Activated CD8-positive, alpha-beta T cell treated with anti-CD3 and anti-CD28 coated beads for 36 hours (primary cell): ENCODE measurements at regions not wholly inside any gene's neighbourhood (a gene's known extent, or its start where the extent isn't known, plus 50 kb on each side); places are given as distances from the start of the nearest gene placed in this dataset.

Source experiments
- ATAC-seq: fragments of 200-7000 bp; cut with Tn5 transposase; one replicate; pipeline ENCODE4 v1.10.0; 2021; ENCODE audit warnings: mild to moderate bottlenecking, moderate library complexity
- CTCF ChIA-PET: fragments of 350-600 bp; sonication (Branson Sonifier 250); formaldehyde crosslinking; loops from one replicate; lab custom pipeline; 2021; ENCODE audit warnings: antibody characterized with exemption; lab: Charles Lee
- POLR2A ChIA-PET: fragments of 350-600 bp; sonication (Branson Sonifier 250); formaldehyde crosslinking; loops from one replicate; lab custom pipeline; 2021; ENCODE audit warnings: antibody characterized with exemption; lab: Charles Lee
- DNase-seq: peaks from one replicate; pipeline ENCODE4 v3.0.0-alpha.2; 2020
- H3K27ac Mint-ChIP-seq: one replicate; pipeline ENCODE4 v1.8.0; 2021; ENCODE audit warnings: mild to moderate bottlenecking, mixed read lengths
- H3K27me3 Mint-ChIP-seq: one replicate; pipeline ENCODE4 v1.8.0; 2021; ENCODE audit warnings: mixed read lengths
- H3K36me3 Mint-ChIP-seq: one replicate; pipeline ENCODE4 v1.8.0; 2021; ENCODE audit warnings: low read depth, mixed read lengths
- H3K4me1 Mint-ChIP-seq: one replicate; pipeline ENCODE4 v1.8.0; 2021; ENCODE audit warnings: low read depth, mixed read lengths
- H3K4me3 Mint-ChIP-seq: one replicate; pipeline ENCODE4 v1.8.0; 2021; ENCODE audit warnings: mild to moderate bottlenecking, moderate library complexity, mixed read lengths
- H3K9me3 Mint-ChIP-seq: one replicate; pipeline ENCODE4 v1.8.0; 2021; ENCODE audit warnings: mixed read lengths
- intact Hi-C: fragments of 100-400 bp; cut with micrococcal nuclease; formaldehyde crosslinking; loops from one replicate; pipeline ENCODE4 v1.10.0; 2022
- TF ChIP-seq, protein P1 (sequence below): fragments of 200-600 bp; IDR thresholded peaks from one replicate; pipeline ENCODE4 v1.8.0; 2022; ENCODE audit warnings: antibody characterized with exemption, mild to moderate bottlenecking

DNA sequence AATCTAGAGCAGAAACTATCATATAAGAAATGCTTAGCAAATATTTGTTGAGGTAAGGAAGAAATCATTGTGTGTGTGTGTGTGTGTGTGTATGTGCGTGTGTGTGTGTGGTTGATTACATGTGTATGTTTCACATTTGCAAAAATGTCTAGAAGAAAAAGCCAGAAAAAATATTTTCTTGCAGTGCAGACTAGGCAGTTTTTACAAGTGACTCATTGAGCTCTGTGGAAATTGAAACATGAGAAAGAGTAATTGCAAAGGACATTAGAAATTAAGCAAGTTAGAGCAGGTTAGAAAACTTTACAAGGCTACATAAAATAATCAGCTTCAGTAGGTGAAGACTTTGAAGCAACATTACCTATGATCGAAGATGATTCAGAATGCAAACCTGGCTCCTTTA lies 669.0 kb upstream of the EYS start:
- Mint-ChIP-seq H3K27me3 (no peaks in the 10 kb centered on the region), H3K4me3 (no peak overlapping the region), H3K36me3 (no peaks in the 10 kb centered on the region), H3K4me1 (no peaks in the 10 kb centered on the region), H3K9me3 (peaks cover 10% of the 10 kb centered on the region), H3K27ac (no peak overlapping the region)
- TF ChIP-seq, protein P1, sequence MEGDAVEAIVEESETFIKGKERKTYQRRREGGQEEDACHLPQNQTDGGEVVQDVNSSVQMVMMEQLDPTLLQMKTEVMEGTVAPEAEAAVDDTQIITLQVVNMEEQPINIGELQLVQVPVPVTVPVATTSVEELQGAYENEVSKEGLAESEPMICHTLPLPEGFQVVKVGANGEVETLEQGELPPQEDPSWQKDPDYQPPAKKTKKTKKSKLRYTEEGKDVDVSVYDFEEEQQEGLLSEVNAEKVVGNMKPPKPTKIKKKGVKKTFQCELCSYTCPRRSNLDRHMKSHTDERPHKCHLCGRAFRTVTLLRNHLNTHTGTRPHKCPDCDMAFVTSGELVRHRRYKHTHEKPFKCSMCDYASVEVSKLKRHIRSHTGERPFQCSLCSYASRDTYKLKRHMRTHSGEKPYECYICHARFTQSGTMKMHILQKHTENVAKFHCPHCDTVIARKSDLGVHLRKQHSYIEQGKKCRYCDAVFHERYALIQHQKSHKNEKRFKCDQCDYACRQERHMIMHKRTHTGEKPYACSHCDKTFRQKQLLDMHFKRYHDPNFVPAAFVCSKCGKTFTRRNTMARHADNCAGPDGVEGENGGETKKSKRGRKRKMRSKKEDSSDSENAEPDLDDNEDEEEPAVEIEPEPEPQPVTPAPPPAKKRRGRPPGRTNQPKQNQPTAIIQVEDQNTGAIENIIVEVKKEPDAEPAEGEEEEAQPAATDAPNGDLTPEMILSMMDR, result no peak
- no peak for ATAC-seq
- DNase-seq, result no peak
- ChIA-PET POLR2A (no interaction called here), CTCF (no interaction called here)
- intact Hi-C loops, result no loop called here

DNA sequence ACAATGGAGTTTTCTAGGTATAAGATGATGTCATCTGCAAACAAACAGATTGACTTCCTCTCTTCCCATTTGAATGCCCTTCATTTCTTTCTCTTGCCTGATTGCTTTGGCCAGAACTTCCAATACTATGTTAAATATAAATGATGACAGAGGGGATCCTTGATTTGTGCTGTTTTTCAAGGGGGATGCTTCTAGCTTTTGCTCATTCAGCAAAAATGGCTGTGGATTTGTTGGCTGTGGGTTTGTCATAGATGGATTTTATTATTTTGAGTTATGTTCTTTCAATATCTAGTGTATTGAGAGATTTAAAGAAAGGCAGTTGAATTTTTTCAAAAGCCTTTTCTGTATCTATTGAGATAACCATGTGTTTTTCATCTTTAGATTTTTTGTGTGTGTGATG lies 662.4 kb upstream of the EYS start:
- DNase-seq, result no peak
- Mint-ChIP-seq H3K4me1 (no peaks in the 10 kb centered on the region), H3K4me3 (no peak overlapping the region), H3K27ac (no peak overlapping the region), H3K27me3 (no peaks in the 10 kb centered on the region), H3K36me3 (no peaks in the 10 kb centered on the region), H3K9me3 (peaks cover 14% of the 10 kb centered on the region)
- TF ChIP-seq, protein P1, result no peak
- intact Hi-C loops, result no loop called here
- ATAC-seq, result no peak
- ChIA-PET CTCF (no interaction called here), POLR2A (no interaction called here)

DNA sequence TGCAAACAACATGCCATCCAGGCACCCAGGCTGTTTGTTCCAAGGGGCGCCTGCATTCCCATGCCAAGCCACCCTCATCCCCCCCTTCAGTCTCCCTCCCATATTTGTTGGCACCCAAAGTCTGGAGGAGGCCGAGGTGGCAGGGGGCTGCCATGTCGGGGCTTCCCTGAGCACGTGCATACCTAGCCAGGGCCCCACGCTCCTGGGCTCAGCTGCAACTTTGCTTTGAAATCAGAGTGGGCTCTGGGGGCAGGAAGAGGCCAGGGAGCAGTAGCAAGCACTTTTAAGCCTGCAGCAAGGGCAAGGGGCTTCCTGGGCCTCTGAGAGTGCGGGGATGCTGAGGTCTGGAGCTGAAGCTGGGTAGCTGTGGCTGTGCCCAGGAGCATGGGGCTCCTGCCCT lies 655.9 kb upstream of the EYS start:
- Mint-ChIP-seq H3K4me1 (no peaks in the 10 kb centered on the region), H3K4me3 (no peak overlapping the region), H3K36me3 (no peaks in the 10 kb centered on the region), H3K9me3 (peaks cover 4% of the 10 kb centered on the region), H3K27ac (no peak overlapping the region), H3K27me3 (no peaks in the 10 kb centered on the region)
- ATAC-seq (no peak), DNase-seq (no peak)
- ChIA-PET POLR2A (no interaction called here), CTCF (interaction anchor here (1.2 kb wide), 1 partner anchor 16 kb away, joined by 3 read pairs; no protein-coding TSS in a partner anchor)
- TF ChIP-seq, protein P1, result no peak
- intact Hi-C loops, result no loop called here

DNA sequence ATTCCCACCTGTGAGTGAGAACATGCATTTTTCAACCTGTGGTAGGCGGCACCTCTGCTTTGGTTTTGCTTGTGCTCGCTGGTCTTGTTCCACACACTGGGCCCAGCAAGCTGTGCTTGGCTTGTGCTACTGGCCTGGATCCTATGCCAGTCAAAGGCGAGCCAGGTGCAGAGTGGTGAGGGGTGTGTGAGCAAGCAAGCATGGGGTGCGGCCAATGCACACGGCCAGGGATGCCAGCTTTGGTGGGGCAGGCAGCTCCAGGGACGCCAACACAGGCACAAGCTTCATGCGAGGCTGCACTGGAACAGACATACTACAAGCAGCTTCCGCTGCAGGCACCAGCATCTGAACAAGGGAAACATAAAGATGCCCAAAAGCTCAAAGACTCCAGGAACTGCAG lies 654.9 kb upstream of the EYS start:
- Mint-ChIP-seq H3K4me3 (no peak overlapping the region), H3K27ac (no peak overlapping the region), H3K9me3 (peaks cover 4% of the 10 kb centered on the region), H3K4me1 (no peaks in the 10 kb centered on the region), H3K27me3 (no peaks in the 10 kb centered on the region), H3K36me3 (no peaks in the 10 kb centered on the region)
- TF ChIP-seq, protein P1, result no peak
- intact Hi-C loops, result no loop called here
- ChIA-PET CTCF (interaction anchor here (1.2 kb wide), 1 partner anchor 17 kb away, joined by 3 read pairs; no protein-coding TSS in a partner anchor), POLR2A (no interaction called here)
- DNase-seq, result no peak
- ATAC-seq, result no peak

DNA sequence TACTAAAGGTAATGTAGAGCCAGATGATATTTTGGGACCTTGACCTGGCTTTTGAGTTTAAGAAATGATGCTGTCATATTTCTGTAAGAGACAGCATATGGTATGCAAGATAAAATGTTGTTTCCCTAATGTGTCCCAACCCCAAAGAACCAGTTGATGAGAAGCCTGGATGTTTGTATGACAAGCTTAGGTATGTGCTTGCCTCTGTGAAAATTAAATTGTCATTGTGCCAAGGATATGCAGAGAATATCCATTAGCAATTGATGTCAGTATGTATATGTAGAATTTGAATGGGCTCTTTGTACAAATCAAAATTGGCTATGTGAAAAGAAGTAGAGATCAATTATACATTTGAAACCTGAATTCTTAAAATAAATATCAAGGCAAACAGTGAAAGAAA lies 650.8 kb upstream of the EYS start:
- Mint-ChIP-seq H3K27ac (no peak overlapping the region), H3K4me1 (no peaks in the 10 kb centered on the region), H3K4me3 (no peak overlapping the region), H3K36me3 (no peaks in the 10 kb centered on the region), H3K27me3 (no peaks in the 10 kb centered on the region), H3K9me3 (peaks cover 4% of the 10 kb centered on the region)
- intact Hi-C loops, result no loop called here
- ATAC-seq (no peak), DNase-seq (no peak)
- ChIA-PET POLR2A (no interaction called here), CTCF (no interaction called here)
- TF ChIP-seq, protein P1, result no peak
